HPDE6-E6E7 (cell line): ENCODE measurements at regions not wholly inside any gene's neighbourhood (a gene's known extent, or its start where the extent isn't known, plus 50 kb on each side); places are given as distances from the start of the nearest gene placed in this dataset.
"Not testable (repeated sequence)": the region's sequence is repeated elsewhere in the genome, so short reads cannot be mapped to it uniquely, and the experiment has no call there.

ENCODE experiments used
- DNase-seq: peaks from one replicate; pipeline ENCODE4 v3.0.0; 2011; ENCODE audit warnings: missing footprints; ENCODE audit errors: extremely low spot score

DNA sequence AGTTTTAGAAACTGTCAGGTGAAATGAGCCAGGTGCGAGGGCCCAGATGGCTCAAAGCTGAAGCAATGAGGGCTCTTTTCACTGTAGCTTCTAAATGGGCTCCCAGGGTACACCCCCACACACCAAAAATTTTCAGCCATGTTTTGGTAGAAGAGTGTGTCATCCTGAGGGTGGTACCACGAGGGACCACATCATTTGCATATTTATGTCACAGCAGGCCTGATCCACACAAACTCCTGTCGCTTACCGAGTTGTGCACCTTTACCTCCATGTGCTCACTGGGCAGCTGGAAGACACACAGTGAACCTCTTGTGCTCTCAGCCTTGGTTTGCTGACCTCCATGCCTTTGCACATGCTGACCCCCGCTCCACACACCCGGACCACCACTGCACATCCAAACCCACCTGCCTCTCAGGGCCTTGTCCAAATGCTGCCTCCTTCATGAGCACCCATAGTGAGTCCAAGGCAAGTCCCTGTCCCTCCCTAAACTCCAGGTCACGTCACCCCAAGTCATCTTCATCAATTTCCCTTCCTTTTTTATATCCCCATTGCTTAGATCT, 352.2 kb downstream of the BCL2L11 start:
- not testable (repeated sequence) for DNase-seq

DNA sequence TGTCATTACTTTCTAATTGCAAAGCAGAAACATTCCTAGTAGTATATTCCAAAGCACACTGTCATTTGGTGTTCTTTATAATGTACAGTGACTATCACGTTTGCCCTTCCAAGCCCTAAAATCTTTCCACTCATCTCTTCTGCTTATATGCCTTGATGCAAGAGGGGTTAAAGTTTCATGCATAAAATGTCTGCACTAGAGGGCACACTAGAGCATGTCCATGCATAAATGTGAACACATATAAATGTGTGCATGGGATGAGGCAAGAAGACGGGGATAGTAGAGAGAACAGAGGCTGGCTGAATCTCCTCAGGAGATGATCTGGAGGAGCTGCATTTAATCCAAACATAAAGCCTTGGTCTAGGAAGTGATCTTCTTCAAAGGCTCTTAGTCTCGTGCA, 352.8 kb downstream of the BCL2L11 start:
- DNase-seq, result not testable (repeated sequence)

DNA sequence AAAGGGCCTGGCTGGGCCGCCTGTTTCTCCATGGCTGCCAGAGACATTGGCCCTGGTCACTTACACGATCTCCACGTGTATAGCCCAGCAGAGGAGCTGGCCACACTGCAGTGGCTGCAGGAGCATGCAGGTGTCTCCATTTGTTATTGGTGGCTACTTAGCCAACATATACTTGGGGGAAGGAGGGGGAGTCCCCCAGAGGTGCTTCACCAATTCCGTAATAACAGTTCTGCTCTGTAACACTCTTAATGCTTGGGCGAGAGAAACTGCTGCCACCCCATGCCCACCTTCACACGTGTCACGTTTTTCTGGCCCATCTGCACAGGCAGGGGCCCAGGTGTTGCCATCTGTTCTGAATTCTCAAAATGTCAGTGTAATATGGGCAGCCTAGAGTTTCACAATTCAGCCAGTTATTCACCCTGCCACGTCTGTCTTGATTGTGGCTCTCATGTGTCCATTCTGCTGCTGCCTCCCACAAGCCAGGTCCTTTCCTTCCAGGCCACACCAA, 353.5 kb downstream of the BCL2L11 start:
- not testable (repeated sequence) for DNase-seq

DNA sequence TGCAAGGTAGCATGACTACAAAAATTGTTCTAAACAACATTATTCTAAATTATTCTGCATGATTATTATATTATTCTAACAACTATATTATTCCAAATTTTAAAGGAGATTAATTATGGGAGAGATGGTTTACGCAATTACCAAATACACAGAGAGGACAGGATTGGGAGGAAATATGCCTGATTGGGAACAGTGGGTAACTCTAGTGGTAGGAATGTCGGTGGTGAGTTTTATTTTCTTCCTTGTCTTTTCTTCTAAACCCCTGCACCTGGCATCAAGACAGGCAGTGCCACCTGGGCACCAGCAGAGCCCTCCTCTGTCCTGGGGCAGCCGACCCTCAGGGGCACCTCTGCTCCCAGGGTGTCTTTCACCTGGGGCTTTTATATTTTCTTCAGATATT, 357.6 kb downstream of the BCL2L11 start:
- DNase-seq, result not testable (repeated sequence)

DNA sequence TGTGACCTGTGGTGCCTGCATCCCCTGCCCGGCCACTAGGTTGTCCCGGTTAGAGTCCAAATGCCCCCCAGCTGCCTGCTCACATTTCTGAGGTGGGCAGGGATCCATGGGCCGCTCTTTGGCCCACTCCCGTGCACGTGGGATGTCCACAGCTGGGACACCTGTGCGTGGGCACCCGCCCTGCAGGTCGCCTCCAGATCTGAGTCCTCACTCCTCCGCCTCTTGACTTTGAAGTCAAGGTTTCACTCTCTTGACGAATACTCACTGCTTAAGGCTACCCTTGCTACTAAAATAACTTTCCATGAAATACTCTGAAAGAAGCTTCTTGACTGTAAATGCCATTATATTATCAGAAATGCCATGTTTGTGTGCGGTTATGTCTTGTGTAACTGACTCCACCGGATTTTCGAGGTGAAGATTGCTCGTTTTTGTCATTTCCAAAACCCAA, 358.2 kb downstream of the BCL2L11 start:
- DNase-seq, result not testable (repeated sequence)

DNA sequence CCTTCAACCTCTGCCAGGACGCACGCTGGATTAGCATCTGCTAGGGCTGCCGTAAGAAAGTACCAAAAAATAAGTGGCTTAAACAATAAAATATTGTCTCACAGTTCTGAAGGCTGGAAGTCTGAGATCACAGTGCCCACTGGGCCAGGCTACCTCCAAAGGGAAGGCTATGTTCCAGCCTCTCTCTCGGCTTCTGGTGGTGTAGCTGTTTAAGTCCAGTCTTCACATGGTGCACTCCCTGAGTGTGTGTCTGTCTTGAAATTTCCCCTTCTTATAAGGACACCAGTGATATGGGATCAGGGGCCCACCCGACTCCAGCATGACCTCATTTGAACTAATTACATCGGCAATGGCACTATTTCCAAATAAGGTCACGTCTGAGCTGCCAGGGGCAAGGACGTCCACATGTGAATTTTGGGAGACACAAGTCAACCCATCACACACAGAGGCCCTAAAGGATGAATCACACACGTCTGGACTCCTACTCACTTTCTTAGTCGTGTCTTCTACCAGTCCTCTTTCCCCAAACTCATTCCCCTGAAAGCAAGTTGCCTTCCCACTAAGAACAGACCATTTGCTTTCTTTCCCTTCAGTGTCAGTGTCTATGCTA, 359.4 kb downstream of the BCL2L11 start:
- not testable (repeated sequence) for DNase-seq

DNA sequence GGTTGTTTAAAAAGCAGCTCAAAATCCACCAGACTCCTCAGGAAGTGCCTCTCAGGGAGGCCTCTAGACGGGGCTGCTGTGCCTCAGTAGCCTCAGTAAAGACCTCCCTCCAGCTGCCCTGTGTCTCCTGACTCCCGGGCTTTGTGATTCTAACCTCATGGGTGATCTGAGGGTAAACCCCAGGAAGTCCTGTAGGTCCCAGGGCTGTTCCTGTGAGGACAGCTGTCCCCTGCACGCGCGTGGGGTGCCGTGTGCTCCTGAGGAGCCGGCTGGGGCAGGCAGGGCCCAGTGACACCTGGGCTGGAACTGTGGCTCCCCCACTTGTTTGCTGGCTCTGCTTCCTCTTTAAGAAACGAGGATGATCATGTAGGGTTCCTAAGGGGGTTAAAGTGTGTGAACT, 359.9 kb downstream of the BCL2L11 start:
- DNase-seq, result not testable (repeated sequence)

DNA sequence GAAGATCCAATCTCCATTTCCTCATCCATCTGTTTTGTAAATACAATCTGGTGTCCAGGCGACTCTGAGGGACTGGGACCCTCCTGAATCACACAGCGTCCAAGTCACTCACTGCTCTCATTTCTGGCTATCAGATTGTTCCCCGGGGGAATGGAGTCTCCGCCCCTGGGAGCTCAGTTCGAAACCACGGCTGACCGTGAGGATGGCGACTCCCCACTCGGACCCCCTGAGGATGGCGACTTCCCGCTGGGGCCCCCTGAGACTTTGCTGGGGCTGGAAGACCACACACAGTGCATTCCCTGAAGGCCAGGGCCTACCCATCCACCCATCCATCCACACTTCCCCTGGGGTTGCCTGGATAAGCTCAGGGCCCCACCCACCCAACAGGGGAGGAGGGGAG, 360.5 kb downstream of the BCL2L11 start:
- not testable (repeated sequence) for DNase-seq

DNA sequence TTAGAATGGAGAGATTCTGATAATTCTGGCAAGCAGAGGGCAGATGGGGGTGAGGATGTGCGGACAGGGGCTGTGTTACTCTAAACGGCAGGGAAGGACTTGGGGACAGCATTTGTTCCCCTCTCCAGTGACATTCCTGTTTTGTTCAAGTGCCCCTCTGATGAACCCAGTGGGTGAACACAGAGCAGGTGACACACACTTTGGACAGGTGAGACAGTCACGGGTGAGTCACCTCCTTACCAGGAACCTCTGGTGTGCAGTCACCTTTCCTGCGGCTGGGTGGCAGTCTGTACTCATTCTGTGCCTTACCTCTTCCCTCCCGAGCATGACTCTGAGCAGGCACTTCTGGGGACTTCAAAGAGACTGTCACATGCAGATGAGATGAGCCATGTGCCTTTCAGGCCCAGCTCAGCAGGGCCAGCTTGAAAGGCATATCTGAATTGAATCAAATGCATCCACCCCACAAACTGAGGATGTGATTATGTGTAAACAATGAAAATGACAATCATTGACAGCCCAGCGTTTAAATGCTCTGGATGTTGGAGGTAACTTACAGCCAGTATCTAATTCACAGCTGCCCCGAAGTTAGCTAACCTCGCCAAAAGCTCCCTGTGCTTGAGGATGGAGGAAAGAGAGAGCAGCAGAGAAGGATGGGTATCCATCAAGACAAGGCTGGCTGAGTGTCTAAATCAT, 362.4 kb downstream of the BCL2L11 start:
- not testable (repeated sequence) for DNase-seq

DNA sequence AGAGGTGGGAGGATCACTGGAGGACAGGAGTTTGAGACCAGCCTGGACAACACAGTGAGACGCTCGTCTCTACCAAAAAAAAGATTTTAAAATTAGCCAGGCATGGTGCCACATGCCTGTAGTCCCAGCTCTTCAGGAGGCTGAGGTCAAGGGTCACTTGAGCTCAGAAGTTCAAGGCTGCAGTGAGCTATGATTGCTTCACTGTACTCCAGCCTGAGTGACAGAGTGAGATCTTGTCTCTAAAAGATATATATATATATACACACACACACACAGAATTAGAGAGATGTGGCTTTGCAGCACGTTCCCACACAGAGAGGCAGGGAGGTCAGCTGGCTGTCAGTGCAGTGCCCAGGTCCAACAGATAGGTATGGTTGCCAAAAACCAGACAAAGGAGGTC, 363.4 kb downstream of the BCL2L11 start:
- not testable (repeated sequence) for DNase-seq

DNA sequence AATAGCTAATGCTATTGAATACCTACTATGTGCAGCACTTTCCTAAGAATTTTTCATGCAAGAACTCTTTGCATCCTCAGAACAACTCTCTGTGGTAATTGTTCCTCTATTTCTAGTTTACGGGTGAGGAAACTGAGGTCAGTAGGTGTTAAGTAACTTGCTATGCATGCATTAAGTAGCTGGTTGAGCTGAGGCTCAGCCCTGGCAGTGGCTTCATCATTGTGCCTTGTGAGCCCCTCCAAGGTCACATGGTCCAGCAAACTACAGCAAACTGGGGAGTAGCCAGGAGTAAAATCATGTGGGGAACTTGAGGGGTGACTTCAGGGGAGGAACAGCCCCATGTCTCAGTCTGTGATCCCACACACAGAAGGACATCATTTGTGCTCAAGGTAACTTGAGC, 365.2 kb downstream of the BCL2L11 start:
- DNase-seq, result not testable (repeated sequence)

DNA sequence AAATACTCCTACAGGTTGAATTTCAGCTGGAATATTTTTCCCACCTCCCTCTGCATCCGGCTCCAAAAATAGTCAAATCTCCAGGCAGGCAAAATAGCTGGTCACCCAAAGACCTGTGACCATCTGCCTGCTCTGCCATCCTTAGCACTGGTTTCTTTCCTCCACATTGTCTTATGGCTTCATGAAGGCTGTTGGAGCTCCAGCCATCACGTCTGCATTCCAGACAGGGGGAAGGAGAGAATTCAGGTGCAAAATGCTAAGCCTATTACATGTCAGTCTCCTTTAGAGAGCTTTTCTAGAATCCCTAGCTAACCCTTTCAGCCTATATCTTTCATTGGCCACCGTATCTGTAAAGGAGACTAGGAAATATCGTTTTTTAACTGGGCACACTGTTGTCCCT, 367.7 kb downstream of the BCL2L11 start:
- DNase-seq, result not testable (repeated sequence)

DNA sequence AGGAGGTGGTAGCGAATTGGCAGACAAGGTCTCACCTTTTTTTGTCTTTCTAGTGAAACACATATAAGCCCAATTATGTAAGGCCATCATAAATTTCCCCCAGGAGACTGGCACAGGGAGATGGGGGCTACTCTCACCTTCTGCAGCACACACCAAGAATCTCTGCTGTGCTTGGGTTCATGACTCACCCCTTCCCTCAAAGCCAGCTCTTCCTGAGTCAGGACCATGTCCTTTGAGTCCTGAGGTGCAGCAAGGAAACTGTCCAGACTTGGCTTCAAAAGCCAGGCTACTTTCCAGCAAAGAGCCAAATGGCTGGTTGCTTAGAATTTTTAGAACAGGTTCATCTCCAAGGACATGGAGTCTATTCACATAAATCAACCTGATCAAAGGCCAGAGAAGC, 368.7 kb downstream of the BCL2L11 start:
- not testable (repeated sequence) for DNase-seq

DNA sequence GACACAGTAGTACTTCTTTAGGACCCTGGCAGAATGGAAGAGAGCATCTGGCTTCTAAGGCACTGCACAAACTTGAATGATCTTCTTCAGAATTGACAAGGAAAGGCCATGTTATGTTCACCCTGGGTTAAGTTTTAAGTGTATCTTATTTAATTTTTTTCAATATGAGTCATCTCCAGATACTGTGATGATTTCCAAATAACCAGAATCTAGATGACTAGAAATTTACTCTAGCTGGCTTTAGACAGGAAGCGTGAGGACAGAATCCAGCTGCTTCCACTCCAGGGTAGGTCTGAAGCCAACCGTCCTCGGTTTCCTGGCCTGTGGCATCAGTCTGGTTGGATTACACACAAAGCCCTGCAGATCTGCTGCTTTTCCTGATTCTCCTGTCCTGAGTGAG, 370.5 kb downstream of the BCL2L11 start:
- DNase-seq, result not testable (repeated sequence)

DNA sequence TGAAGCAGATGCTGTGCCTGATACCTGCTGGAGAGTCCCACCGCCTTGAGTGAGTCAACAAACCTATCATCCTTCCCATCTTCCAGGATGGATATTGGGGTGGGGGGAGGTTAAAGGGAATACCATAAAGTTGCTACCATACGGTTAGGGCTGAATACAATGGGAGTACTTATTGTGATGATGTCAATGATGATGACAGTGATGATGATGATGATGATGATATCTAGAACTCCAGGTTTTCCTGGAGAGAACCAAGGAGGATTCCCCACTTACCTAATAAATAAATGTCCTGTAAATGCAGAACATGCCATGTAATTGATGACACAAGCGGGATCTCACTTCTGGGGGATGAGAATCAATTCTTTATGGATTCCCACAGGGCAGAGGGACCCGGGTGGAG, 370.9 kb downstream of the BCL2L11 start:
- DNase-seq, result not testable (repeated sequence)

DNA sequence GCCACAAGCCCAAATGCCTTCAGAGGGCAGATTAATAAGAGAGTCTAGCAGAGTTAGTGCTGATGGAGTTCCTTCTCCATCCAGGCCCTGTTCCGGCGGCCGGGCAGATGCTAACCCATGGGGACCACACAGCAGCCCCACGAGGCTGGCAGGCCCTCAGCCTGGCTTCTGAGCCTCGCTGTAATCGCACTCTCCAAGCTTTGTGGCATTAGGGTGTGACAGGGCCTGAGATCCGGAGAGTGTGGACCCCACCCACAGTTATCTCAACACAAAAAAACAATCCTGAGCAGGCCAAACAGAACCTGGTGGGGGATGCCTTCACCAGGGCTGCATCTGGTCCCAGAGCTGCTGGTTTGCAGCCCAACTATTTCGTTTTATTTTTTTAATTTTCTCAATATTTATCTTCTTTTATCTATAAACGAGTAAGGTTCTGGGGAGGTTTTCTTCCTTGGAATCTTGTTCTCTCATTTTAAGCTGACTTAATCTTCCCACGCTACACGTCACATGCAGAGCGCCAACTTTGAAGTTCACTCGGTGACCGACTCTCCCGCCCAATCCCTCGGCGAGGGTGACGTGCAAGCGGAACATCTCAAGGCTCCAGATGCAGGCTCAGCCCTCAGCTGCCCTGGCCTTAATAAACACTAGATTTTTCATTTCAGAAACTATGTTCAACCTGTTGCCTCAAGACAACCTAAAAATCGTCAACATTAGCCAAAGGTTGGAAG, 372.4 kb downstream of the BCL2L11 start:
- DNase-seq, result not testable (repeated sequence)

DNA sequence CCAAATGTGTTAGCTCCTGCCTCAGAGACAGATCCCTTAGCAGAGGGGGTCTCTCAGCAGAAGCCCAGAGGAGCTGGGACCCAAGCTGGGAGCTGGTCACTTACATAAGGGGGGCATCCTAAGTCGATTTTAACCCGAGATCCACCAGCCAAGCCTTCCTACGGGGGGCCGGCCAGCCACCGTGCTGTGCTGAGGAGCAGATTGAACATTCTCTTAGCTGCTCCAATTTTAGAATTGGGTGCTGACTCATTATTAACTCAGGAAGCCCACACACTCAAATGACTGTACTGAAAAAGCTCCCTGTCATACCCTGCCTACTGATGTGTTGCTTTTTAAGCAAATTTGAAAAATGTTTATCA, 373.0 kb downstream of the BCL2L11 start:
- DNase-seq, result not testable (repeated sequence)

DNA sequence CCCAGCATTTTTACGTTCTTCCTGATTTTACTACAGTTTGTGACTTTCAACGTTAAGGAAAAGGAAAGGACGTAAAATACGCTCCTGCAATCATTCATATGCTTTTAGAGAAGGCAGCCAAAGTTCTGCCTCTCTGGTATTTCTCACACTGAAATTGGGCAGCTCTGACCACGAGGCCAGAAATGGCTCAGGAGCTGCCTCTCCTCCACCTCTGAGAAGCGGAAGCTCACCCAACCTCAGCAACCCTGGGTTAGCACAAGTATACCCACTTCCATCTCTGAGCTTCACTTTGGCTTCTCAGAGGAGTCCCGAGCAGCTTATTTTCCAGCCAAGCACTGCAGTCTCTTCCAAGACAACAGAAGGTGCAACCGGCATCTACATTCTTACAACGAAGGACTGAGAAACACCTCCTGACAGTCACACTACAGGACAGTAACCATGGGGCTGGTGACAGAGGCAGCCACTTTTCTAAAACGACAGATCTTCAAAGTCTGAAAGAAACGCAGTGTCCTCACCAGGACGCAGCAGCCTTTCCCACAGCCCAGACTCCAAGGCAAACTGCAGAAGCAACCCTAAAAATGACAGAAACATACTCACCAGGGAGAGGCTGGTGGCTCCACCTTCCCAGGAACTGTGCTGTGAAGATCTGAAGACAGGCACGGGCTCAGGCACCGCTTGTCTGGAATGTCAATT, 373.7 kb downstream of the BCL2L11 start:
- DNase-seq, result not testable (repeated sequence)

DNA sequence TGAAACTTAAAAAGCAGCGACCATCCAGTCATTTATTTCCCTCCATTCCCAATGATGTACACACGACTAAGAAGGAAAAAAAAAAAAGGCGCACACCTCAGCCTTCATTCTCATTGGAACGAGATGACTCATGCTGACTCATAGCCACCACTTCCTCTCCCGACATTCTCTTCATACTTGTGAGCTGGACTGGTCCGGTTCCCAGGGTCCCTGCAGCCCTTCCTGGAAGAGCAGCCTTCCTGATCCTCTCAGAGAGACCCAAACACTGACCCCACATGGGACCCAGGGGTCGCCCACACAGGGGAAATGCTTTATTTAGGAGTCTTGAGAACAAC, 374.2 kb downstream of the BCL2L11 start:
- DNase-seq, result not testable (repeated sequence)

DNA sequence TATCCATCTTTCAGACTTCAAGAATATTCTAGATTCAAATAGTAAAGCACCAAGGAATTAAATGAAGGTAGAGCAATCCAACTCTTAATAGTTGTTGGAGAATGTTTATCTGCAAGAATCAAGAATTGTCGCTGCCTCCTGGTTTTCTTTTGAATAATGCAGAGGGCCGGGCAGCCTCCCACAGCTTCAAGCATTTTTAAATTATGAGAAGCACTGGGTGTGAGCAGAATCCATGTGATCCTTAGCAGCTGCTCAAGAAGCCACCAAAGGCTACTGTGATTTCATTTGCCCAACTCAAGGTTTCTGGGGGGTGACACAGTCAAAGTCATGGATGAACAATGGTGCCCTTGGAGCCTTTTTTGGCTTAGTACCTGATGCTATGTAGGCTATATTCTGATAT, 374.9 kb downstream of the BCL2L11 start:
- not testable (repeated sequence) for DNase-seq

DNA sequence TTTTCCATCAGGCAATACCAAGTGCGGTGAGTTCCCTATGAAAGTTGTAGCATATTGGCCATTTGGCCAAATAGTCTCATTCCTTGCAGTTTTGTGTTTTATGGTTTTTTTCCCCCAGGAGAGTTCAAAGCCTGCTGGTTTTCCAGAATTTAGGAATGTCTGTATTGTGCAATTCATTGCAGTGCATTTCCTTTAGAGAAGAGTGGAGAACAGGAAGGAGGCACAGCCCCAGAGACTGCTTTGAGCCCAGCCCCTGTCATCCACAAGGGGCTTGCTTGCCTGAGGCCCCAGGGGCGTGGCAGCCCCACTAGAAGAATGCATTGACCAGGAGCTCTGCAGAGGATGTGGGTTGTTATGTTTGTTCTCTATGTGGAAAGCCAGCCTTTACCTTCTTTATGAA, 375.5 kb downstream of the BCL2L11 start:
- DNase-seq, result not testable (repeated sequence)

DNA sequence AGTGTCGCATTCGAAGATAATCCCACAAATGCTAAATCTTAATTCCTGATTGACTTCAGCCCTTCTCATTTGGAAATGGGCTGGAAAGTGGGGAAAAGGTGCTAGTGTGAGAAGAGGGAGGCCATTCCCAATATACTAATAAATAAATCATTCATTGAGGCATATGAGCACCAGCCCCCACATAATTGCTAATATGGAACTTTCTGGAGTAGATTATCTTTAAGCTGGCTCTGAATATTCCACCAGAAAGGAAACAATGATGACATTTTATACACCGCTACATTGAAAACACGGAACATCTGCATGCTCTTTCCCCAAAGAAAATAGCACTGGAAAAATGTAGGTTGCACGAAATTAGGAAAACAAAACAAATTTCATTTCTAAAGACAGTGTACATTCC, 376.1 kb downstream of the BCL2L11 start:
- DNase-seq, result not testable (repeated sequence)
